Colon (tissue), 2 donors: ENCODE measurements at regions not wholly inside any gene's neighbourhood (a gene's known extent, or its start where the extent isn't known, plus 50 kb on each side); places are given as distances from the start of the nearest gene placed in this dataset.
"Not testable (repeated sequence)": the region's sequence is repeated elsewhere in the genome, so short reads cannot be mapped to it uniquely, and the experiment has no call there.

ENCODE experiments used
- FAIRE-seq: peaks from 2 replicates; lab custom pipeline; 2012; peaks lifted over from hg19 to GRCh38; lab: Jason Lieb, UNC
- donor health status: control.
- donor health status: control.

DNA sequence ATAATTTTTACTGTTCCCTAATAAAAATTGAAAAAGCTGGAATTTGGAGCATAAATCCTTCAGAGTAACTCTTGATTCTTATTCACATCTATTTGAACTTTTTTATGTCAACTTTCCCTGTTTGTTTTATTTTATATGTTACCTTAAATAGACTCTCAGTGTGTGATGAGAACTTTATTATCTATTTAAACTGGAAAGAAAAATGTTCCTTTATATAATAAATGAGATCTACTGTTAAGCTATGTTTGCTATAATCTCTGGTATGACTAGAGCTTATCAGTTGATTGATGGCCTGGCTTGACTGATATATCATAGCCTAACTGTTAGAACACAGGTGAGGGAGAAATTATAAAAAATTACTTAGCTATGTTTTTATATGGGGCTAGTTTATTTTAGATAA, 330.6 kb upstream of the EPHA6 start:
- no peak for FAIRE-seq

GRCh38 chr3:96488708-96489107, 325.7 kb upstream of the EPHA6 start:
- no peak for FAIRE-seq

- no peak for FAIRE-seq
Observed at GRCh38 chr3:96491023-96491422, 323.4 kb upstream of the EPHA6 start.

GRCh38 chr3:96491868-96492267, 322.5 kb upstream of the EPHA6 start:
- no peak for FAIRE-seq

DNA sequence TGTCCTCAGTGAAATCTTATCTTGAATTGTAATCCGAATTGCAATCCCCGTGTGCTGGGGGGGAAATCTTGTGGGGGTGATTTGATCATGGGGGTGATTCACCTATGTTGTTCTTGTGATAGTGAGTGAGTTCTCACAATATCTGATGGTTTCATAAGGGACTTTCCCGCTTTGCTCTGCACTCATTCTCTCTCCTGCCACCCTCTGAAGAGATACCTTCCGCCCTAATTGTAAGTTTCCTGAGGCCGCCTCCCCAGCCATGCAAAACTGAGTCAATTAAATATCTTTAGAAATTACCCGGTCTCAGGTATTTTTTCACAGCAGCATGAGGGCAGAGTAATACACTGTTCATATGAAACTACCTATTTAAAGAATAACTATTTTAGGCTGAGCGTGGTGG, 304.1 kb upstream of the EPHA6 start:
- FAIRE-seq = no peak

- FAIRE-seq = no peak
Observed at GRCh38 chr3:96537165-96537564, 277.2 kb upstream of the EPHA6 start.

GRCh38 chr3:96538186-96538585, 276.2 kb upstream of the EPHA6 start:
- FAIRE-seq = no peak

DNA sequence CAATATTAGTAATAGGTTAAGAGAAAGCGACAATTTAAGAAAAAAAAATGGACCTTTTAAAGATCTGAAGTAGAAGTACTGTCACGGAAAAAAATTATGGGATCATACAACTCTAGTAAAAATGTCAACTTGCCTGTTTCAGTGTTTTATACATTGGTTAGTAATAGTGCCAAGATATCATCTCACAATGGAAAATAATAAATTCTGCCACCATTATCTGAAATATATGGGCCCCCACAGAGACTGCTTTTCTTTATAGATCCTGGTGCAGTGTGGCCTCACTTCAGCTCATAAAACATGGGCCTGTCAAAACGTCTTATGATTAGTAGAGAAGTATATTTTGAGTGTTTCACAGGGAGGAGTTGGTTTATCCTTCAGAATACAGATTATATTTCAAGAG, 266.3 kb upstream of the EPHA6 start:
- no peak for FAIRE-seq

- no peak for FAIRE-seq
Observed at GRCh38 chr3:96576935-96577334, 237.5 kb upstream of the EPHA6 start.

GRCh38 chr3:96584066-96584465, 230.3 kb upstream of the EPHA6 start:
- FAIRE-seq = no peak

- not testable (repeated sequence) for FAIRE-seq
Observed at GRCh38 chr3:96606865-96607264, 207.5 kb upstream of the EPHA6 start.

DNA sequence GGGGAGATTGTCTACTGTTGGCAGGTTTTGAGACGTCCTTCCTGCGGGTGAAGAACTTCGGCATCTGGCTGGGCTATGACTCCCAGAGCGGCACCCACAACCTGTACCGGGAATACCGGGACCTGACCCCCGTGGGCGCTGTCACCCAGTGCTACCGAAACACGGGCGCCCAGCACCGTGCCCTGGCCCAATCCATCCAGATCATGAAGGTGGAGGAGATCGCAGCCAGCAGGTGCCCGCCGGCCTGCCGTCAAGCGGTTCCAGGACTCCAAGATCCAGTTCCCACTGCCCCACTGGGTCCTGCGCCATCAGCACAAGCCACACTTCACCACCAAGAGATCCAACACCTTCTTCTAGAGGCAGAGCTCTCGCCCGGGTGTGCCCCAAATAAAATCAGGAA, 194.9 kb upstream of the EPHA6 start:
- no peak for FAIRE-seq

- FAIRE-seq = no peak
Observed at GRCh38 chr3:96622878-96623277, 191.5 kb upstream of the EPHA6 start.

DNA sequence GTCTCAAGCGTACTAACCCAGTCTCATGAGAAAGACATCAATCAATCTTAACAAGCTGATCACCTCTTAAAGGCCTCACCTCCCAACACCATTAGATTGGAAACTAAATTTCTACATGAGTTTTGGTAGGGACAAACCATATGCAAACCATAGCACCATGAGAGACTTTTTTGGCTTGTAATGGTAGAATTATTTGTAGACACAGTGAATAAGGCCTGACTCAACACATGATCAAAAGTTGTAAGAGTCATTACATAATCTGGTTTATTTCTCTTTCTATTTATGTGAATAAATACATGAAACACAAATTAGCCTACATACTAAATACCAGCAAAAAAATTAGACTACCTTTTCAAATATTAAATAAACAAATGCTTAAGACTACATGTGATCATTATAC, 183.3 kb upstream of the EPHA6 start:
- FAIRE-seq = no peak

DNA sequence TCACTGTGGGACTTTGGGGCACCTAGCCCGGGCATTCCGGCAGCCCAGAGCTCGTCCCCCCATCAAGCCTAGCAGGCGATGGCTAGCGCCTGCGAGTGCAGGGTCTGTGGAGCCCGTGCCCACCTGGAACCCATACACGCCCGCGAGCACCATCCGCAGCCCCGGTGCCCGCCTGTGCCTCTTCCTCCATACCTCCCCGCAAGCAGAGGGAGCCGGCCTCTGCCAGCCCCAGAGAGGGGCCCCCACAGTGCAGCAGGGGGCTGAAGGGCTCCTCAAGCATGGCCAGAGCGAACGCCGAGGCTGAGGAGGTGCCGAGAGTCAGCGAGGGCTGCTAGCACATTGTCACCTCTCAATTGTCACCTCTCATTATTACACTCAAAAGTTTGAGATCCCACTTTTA, 167.8 kb upstream of the EPHA6 start:
- no peak for FAIRE-seq

GRCh38 chr3:96657710-96658109, 156.7 kb upstream of the EPHA6 start:
- FAIRE-seq = no peak

- FAIRE-seq = not testable (repeated sequence)
Observed at GRCh38 chr3:96671861-96672595, 142.4 kb upstream of the EPHA6 start.

GRCh38 chr3:96677156-96677555, 137.2 kb upstream of the EPHA6 start:
- no peak for FAIRE-seq

GRCh38 chr3:96678325-96678724, 136.1 kb upstream of the EPHA6 start:
- peak; percentile 14 for FAIRE-seq

DNA sequence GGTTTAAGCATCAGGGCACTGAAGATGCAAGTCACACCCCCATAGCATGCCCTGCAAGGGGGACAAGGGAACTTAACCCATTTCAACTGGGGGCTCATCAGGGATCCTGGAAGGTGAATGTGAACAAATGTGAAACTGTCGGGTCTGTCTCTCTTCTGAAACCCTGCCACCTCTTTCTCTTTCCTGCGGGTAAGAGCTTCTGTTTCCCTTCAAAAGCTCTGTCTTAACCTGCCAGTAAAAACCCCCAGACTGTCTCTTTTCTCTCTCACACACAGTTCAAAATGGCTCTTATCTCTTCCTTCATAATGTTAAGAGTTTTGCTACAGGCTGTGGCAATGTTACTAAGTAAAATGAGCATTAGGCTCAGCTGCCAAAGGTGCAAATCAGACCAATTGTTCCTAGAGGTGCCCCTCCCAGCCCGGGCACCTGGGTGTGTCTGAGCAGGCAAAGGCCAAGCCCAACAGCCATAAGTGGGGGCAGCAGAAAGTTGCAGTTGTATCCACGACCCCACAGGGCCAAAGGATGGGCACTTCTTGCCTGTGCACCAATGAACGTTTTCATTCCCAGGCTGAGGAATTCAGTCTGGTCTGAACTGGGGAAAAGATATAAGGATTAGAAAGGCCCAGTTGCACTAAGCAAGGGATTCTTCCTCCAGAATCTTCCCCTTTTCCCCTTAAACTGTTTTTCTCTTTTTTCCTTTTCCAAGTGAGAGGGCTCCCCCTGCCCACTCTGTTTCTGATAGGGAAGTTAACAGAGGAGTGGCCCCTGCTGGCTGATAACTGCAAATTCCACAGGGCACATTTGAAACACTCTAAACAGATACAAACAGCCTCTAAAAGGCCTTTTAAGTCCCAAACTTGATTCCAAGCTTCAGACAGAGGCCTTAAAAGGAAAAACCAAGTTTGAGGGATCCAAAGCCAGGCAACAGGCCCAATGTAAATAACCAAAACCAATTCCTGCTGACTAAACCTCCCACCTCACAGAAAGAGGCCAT, 113.8 kb upstream of the EPHA6 start:
- no peak for FAIRE-seq

- FAIRE-seq = no peak
Observed at GRCh38 chr3:96705895-96706294, 108.5 kb upstream of the EPHA6 start.

- no peak for FAIRE-seq
Observed at GRCh38 chr3:96706509-96706908, 107.9 kb upstream of the EPHA6 start.

GRCh38 chr3:96711816-96712215, 102.6 kb upstream of the EPHA6 start:
- FAIRE-seq = no peak
